ENCODE measurements at regions not wholly inside any gene's neighbourhood (a gene's known extent, or its start where the extent isn't known, plus 50 kb on each side); places are given as distances from the start of the nearest gene placed in this dataset.
"Not testable (repeated sequence)": the region's sequence is repeated elsewhere in the genome, so short reads cannot be mapped to it uniquely, and the experiment has no call there.

DNA sequence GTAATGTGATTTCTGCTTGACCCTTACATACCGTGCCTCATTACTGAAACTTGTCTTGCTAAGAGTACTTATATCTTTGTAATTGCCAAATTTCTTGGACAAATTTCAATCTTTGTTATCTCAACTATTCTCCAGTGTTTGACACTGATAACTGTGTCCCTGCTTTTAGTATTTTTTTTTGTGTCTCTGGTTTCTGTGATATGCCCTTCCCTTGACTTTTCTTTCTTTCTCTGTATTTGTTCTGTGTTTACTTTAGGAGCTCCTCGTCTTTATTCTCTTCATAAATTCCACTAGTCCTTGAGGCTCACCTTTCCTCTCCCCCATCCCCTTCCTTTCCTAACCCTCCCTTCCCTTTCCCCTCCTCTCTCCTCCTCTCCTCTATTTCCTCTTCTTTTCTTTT is 123.7 kb upstream of the FBXL17 start:
- Histone ChIP-seq H3K4me3 (no peak overlapping the region), H3K27me3 (replicated peaks; ENCODE audit: insufficient read depth) (no peaks in the 10 kb centered on the region), H3K4me1 (replicated peaks) (no peaks in the 10 kb centered on the region), H3K27ac (no peak overlapping the region), H3K9me3 (no peaks in the 10 kb centered on the region), H3K36me3 (no peaks in the 10 kb centered on the region)
- DNase-seq (ENCODE audit: low spot score), result no peak
- intact Hi-C loops (cut with DNase I), result no loop called here
- TF ChIP-seq POLR2AphosphoS5 (IDR thresholded peaks at IDR 0.05) (no peak), POLR2A (IDR thresholded peaks at IDR 0.05) (no peak)
- TF ChIP-seq, protein P1, sequence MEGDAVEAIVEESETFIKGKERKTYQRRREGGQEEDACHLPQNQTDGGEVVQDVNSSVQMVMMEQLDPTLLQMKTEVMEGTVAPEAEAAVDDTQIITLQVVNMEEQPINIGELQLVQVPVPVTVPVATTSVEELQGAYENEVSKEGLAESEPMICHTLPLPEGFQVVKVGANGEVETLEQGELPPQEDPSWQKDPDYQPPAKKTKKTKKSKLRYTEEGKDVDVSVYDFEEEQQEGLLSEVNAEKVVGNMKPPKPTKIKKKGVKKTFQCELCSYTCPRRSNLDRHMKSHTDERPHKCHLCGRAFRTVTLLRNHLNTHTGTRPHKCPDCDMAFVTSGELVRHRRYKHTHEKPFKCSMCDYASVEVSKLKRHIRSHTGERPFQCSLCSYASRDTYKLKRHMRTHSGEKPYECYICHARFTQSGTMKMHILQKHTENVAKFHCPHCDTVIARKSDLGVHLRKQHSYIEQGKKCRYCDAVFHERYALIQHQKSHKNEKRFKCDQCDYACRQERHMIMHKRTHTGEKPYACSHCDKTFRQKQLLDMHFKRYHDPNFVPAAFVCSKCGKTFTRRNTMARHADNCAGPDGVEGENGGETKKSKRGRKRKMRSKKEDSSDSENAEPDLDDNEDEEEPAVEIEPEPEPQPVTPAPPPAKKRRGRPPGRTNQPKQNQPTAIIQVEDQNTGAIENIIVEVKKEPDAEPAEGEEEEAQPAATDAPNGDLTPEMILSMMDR (IDR thresholded peaks at IDR 0.05), result no peak
- 54% methylated on average over 2 of the region's 2 CpGs for WGBS

DNA sequence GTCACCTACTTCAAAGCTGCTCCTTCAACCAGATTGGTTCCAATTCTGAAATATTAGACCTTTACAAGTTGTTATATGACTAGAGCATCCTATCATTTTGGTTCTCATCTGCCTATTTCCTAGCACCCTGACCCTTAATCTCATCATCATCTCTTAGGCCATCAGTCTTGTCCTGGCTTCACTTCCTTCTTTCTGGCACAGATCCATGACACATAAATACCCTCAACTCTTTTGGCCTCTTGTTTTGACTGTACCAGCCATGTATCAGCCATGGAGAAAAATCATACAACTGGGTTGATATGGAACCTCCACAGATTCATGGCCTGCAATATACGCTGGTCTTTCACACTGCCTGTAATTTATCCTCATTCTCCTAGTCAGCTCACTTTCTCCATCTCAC is 123.1 kb upstream of the FBXL17 start:
- H3K36me3 ChIP-seq, result no peaks in the 10 kb centered on the region
- no peaks in the 10 kb centered on the region for H3K4me1 ChIP-seq (replicated peaks)
- no peaks in the 10 kb centered on the region for H3K27me3 ChIP-seq (replicated peaks; ENCODE audit: insufficient read depth)
- no peak for DNase-seq (ENCODE audit: low spot score)
- intact Hi-C loops (cut with DNase I), result no loop called here
- no peaks in the 10 kb centered on the region for H3K9me3 ChIP-seq
- no peak overlapping the region for H3K27ac ChIP-seq
- TF ChIP-seq, protein P1 (IDR thresholded peaks at IDR 0.05), result no peak
- TF ChIP-seq POLR2AphosphoS5 (IDR thresholded peaks at IDR 0.05) (no peak), POLR2A (IDR thresholded peaks at IDR 0.05) (no peak)
- H3K4me3 ChIP-seq, result no peak overlapping the region
- 95% methylated on average over 1 of the region's 1 CpG for WGBS

DNA sequence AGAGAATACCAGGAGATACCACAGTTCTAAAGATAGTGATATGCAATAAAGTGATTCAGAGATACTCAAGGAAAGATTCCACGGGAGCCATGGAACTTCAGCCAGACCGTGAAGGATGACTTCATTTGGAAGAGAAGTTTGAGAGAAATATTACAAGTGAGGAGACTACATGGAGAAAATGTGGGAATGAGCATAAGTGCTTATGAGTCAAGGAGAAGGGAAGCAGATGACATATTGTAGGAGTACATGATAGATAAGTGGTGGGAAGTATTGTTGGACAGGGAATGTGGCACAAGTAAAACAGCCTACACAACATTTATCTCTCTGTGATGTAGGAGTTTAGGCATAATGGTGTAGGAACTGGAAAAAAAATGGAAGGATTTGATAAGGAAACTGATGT is 122.1 kb upstream of the FBXL17 start:
- DNase-seq (ENCODE audit: low spot score), result no peak
- no peak for TF ChIP-seq POLR2A (IDR thresholded peaks at IDR 0.05)
- TF ChIP-seq, protein P1 (IDR thresholded peaks at IDR 0.05), result no peak
- TF ChIP-seq POLR2AphosphoS5 (IDR thresholded peaks at IDR 0.05), result no peak
- Histone ChIP-seq H3K36me3 (no peaks in the 10 kb centered on the region), H3K27me3 (replicated peaks; ENCODE audit: insufficient read depth) (no peaks in the 10 kb centered on the region), H3K27ac (no peak overlapping the region), H3K4me1 (replicated peaks) (no peaks in the 10 kb centered on the region), H3K9me3 (no peaks in the 10 kb centered on the region), H3K4me3 (no peak overlapping the region)
- 78% methylated on average over 2 of the region's 2 CpGs for WGBS
- intact Hi-C loops (cut with DNase I), result no loop called here

DNA sequence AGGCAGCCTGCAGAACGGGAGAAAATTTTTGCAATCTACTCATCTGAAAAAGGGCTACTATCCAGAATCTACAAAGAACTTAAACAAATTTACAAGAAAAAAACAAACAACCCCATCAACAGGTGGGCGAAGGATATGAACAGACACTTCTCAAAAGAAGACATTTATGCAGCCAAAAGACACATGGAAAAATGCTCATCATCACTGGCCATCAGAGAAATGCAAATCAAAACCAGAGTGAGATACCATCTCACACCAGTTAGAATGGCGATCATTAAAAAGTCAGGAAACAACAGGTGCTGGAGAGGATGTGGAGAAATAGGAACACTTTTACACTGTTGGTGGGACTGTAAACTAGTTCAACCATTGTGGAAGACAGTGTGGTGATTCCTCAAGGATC is 113.7 kb upstream of the FBXL17 start:
- WGBS, result 71% methylated on average over 3 of the region's 3 CpGs
- intact Hi-C loops (cut with DNase I); H3K4me3 ChIP-seq; H3K27ac ChIP-seq; H3K9me3 ChIP-seq; DNase-seq (ENCODE audit: low spot score); H3K4me1 ChIP-seq (replicated peaks); H3K27me3 ChIP-seq (replicated peaks; ENCODE audit: insufficient read depth); H3K36me3 ChIP-seq: not testable (repeated sequence)

DNA sequence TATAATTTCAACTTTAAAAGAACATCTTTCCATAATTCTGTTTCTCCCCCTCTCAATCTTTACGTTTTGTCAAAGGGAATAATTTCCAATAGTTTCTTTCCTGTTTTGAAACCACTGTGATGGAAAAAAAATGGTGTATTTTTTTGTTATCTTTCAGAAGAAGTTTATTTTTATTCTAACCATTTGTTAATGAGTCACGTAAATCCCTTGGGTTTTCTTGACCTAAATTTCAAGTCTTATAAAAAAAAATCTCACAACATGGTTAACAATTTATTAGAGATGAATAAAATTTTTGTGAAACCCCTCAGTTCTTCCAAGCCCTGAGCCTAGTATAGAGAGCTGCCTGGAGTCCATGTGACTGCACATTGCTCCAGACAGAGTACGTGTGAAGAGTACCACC is 106.1 kb upstream of the FBXL17 start:
- TF ChIP-seq, protein P1 (IDR thresholded peaks at IDR 0.05), result no peak
- no peak for TF ChIP-seq POLR2AphosphoS5 (IDR thresholded peaks at IDR 0.05)
- TF ChIP-seq POLR2A (IDR thresholded peaks at IDR 0.05), result no peak

More for the DNA sequence above, 106.1 kb upstream of the FBXL17 start:
- no peak overlapping the region for H3K4me3 ChIP-seq
- H3K27me3 ChIP-seq (replicated peaks; ENCODE audit: insufficient read depth), result no peaks in the 10 kb centered on the region
- no peaks in the 10 kb centered on the region for H3K9me3 ChIP-seq
- H3K36me3 ChIP-seq, result no peaks in the 10 kb centered on the region
- DNase-seq (ENCODE audit: low spot score), result no peak
- intact Hi-C loops (cut with DNase I), result no loop called here
- no peaks in the 10 kb centered on the region for H3K4me1 ChIP-seq (replicated peaks)
- WGBS, result 76% methylated on average over 3 of the region's 3 CpGs
- no peak overlapping the region for H3K27ac ChIP-seq

Measured in prostate gland (tissue), 2 donors.